K562 (cell line): ENCODE measurements at regions not wholly inside any gene's neighbourhood (a gene's known extent, or its start where the extent isn't known, plus 50 kb on each side); places are given as distances from the start of the nearest gene placed in this dataset.

ENCODE experiments used
- ATAC-seq: fragments of 200-7000 bp; cut with Tn5 transposase; 3 replicates; pipeline ENCODE4 v1.9.1; 2020; ENCODE audit warnings: moderate library complexity
- BruUV-seq: library from RNA; stranded (reverse); fragments of 400-500 nt; replicated peaks from 2 replicates; lab custom pipeline; 2021; lab: Mats Ljungman, UMichigan
- CTCF ChIA-PET: fragments of 300-600 bp; formaldehyde crosslinking; extraction: SDS; loops from one replicate; lab custom pipeline; 2021; ENCODE audit warnings: low intra/inter-chr PET ratio; lab: Yijun Ruan, JAX
- POLR2A ChIA-PET: fragments of 300-600, 350-650 bp; sonication (Branson Sonifier 250); formaldehyde crosslinking; extraction: SDS; loops from one replicate; lab custom pipeline; 2021; ENCODE audit warnings: antibody characterized with exemption, inconsistent platforms; lab: Yijun Ruan, JAX
- DNase-seq, 4 experiments: peaks; one replicate each; pipeline versions ENCODE4 v3.0.0 to v3.0.0-alpha.2; 2011 to 2018; ENCODE audit warnings: low spot score in 3 of 4, mixed read lengths in 3 of 4; ENCODE audit errors: extremely low read depth in 1 of 4
- FAIRE-seq: peaks from 2 replicates; lab custom pipeline; 2011; peaks lifted over from hg19 to GRCh38; lab: Jason Lieb, UNC
- H2AFZ ChIP-seq: 2 replicates; pipeline ENCODE4 v1.6.0; 2011; ENCODE audit warnings: low read depth, low read length, control low read depth, inconsistent platforms
- H3K27ac ChIP-seq: fragments of 200-600 bp; 3 replicates; pipeline ENCODE4 v1.8.0; 2011; ENCODE audit warnings: low read depth, mild to moderate bottlenecking, control low read depth, inconsistent platforms, low read length, moderate library complexity, mixed read lengths; ENCODE audit errors: extremely low read depth
- H3K27me3 ChIP-seq, 2 experiments: fragments of 300-600 bp in 1 of 2; 2 replicates in 1 of 2; 3 replicates in 1 of 2; pipeline versions ENCODE4 v1.6.0 to v1.8.0; 2011; ENCODE audit warnings: inconsistent platforms in 2 of 2, low read length in 2 of 2, mild to moderate bottlenecking in 1 of 2, mixed read lengths in 1 of 2, moderate library complexity in 1 of 2; ENCODE audit not compliant: control insufficient read depth in 2 of 2, insufficient read depth in 2 of 2
- H3K36me3 ChIP-seq: fragments of 300-600 bp; 3 replicates; pipeline ENCODE4 v1.8.0; 2011; ENCODE audit warnings: mild to moderate bottlenecking, low read length, inconsistent platforms; ENCODE audit not compliant: control insufficient read depth, insufficient read depth
- H3K4me1 ChIP-seq, 2 experiments: fragments of 200-600 bp in 1 of 2; replicated peaks in 1 of 2; 2 replicates in 1 of 2; 3 replicates in 1 of 2; pipeline versions ENCODE4 v1.5.1 to v1.8.0; 2011; ENCODE audit warnings: inconsistent platforms in 2 of 2, low read length in 2 of 2, mild to moderate bottlenecking in 1 of 2, mixed read lengths in 1 of 2, moderate library complexity in 1 of 2; ENCODE audit not compliant: control insufficient read depth in 2 of 2, insufficient read depth in 2 of 2
- H3K4me2 ChIP-seq: 2 replicates; pipeline ENCODE4 v1.6.1; 2011; ENCODE audit warnings: low read length, control low read depth, inconsistent platforms, mixed read lengths; ENCODE audit not compliant: insufficient read depth
- H3K4me3 ChIP-seq: fragments of 200-600 bp; sonication (generic), shearing (Covaris generic); 2 replicates; pipeline ENCODE4 v1.5.1; 2016; ENCODE audit warnings: control low read depth, inconsistent platforms
- H3K79me2 ChIP-seq: fragments of 200-600 bp; 3 replicates; pipeline ENCODE4 v1.8.0; 2011; ENCODE audit warnings: low read length, inconsistent platforms; ENCODE audit not compliant: control insufficient read depth, insufficient read depth
- H3K9ac ChIP-seq, 2 experiments: 2 replicates each; pipeline versions ENCODE4 v1.6.0 to v1.6.1; 2011; ENCODE audit warnings: low read depth in 2 of 2, low read length in 2 of 2, control low read depth in 1 of 2, inconsistent platforms in 1 of 2, mild to moderate bottlenecking in 1 of 2, mixed read lengths in 1 of 2; ENCODE audit not compliant: insufficient read depth in 1 of 2
- H3K9me1 ChIP-seq: one replicate; pipeline ENCODE4 v1.6.0; 2011; ENCODE audit warnings: inconsistent platforms, mild to moderate bottlenecking, low read length, moderate library complexity; ENCODE audit not compliant: control insufficient read depth, insufficient read depth
- H3K9me3 ChIP-seq: replicated peaks from 2 replicates; pipeline ENCODE4 v1.5.1; 2011; ENCODE audit warnings: low read depth, low read length, inconsistent platforms; ENCODE audit not compliant: control insufficient read depth, insufficient read depth
- H4K20me1 ChIP-seq: replicated peaks from 2 replicates; pipeline ENCODE4 v1.6.1; 2011; ENCODE audit warnings: low read length, inconsistent platforms, mixed read lengths; ENCODE audit not compliant: control insufficient read depth, insufficient read depth
- COPS2 ChIP-seq: fragments of 450-650 bp; conservative IDR thresholded peaks from 2 replicates; pipeline ENCODE4 v1.6.1; 2016; ENCODE audit warnings: mild to moderate bottlenecking, moderate library complexity
- EGR1 ChIP-seq: fragments of 450-650 bp; conservative IDR thresholded peaks from 2 replicates; pipeline ENCODE4 v1.6.1; 2017; ENCODE audit warnings: mild to moderate bottlenecking
- ELK3 ChIP-seq: fragments of 450-650 bp; formaldehyde crosslinking; IDR thresholded peaks from 2 replicates; pipeline ENCODE4 v1.4.0; 2020; ENCODE audit warnings: mild to moderate bottlenecking
- GTF2A2 ChIP-seq: IDR thresholded peaks from 2 replicates; pipeline ENCODE4 v1.6.1; 2016; ENCODE audit warnings: mild to moderate bottlenecking, missing genetic modification characterization, missing compliant biosample characterization
- JUNB ChIP-seq: fragments of 450-650 bp; formaldehyde crosslinking; conservative IDR thresholded peaks from 2 replicates; pipeline ENCODE4 v1.4.0; 2020; ENCODE audit warnings: mild to moderate bottlenecking
- MCM2 ChIP-seq: fragments of 450-650 bp; IDR thresholded peaks from 2 replicates; pipeline ENCODE4 v1.6.1; 2017; ENCODE audit warnings: low read depth, mild to moderate bottlenecking
- NCOA2 ChIP-seq, 2 experiments: fragments of 450-650 bp; IDR thresholded peaks; 2 replicates each; pipeline ENCODE4 v1.6.1; 2018; ENCODE audit warnings: mild to moderate bottlenecking in 2 of 2, moderate library complexity in 1 of 2; ENCODE audit not compliant: partially characterized antibody in 2 of 2
- PCBP2 ChIP-seq: fragments of 200-400 bp; formaldehyde crosslinking; IDR thresholded peaks from 2 replicates; pipeline ENCODE4 v1.6.1; 2018; ENCODE audit warnings: low read length, low read depth, mild to moderate bottlenecking, moderate library complexity; ENCODE audit not compliant: poor library complexity, severe bottlenecking
- PHTF2 ChIP-seq: fragments of 250-450 bp; sonication (Bioruptor Pico); IDR thresholded peaks from 2 replicates; pipeline ENCODE4 v1.5.0; 2021; ENCODE audit warnings: mild to moderate bottlenecking
- PTRF ChIP-seq: fragments of 450-650 bp; IDR thresholded peaks from 2 replicates; pipeline ENCODE4 v1.6.1; 2016; ENCODE audit warnings: mild to moderate bottlenecking, missing genetic modification characterization, missing compliant biosample characterization
- TFAP4 ChIP-seq: sonication (generic); formaldehyde crosslinking; IDR thresholded peaks from 2 replicates; pipeline ENCODE4 v1.8.0; 2022; ENCODE audit warnings: missing genetic modification reagents, mild to moderate bottlenecking, moderate library complexity, borderline replicate concordance
- ZNF407 ChIP-seq: fragments of 450-650 bp; IDR thresholded peaks from 2 replicates; pipeline ENCODE4 v1.6.1; 2016; ENCODE audit warnings: low read depth
- ZNF511 ChIP-seq: sonication (generic); formaldehyde crosslinking; IDR thresholded peaks from 2 replicates; pipeline ENCODE4 v1.8.0; 2022; ENCODE audit warnings: mild to moderate bottlenecking, missing genetic modification reagents
- ZNF586 ChIP-seq: fragments of 450-650 bp; formaldehyde crosslinking; conservative IDR thresholded peaks from 2 replicates; pipeline ENCODE4 v1.4.0; 2020; ENCODE audit warnings: mild to moderate bottlenecking, moderate library complexity
- WGBS: fragments of 100-300 bp; shearing (Covaris generic); methylation state at CpG from one replicate; pipeline ENCODE4 v1.1.6; 2016; ENCODE audit warnings: low coverage, mixed read lengths; ENCODE audit not compliant: insufficient coverage; ENCODE audit errors: missing lambda C conversion rate; 5-methylcytosine and 5-hydroxymethylcytosine counted together
- in situ Hi-C: fragments of 300-500 bp; cut with MboI; formaldehyde crosslinking; loops from 4 replicates; pipeline ENCODE4 v1.15.0; 2018; ENCODE audit warnings: inconsistent platforms, mixed read lengths
- intact Hi-C: fragments of 100-400 bp; cut with micrococcal nuclease; formaldehyde crosslinking; loops from 2 replicates; pipeline ENCODE4 v1.14.2; 2022

- Histone ChIP-seq H3K27ac (no peak overlapping the region), H3K27me3 (no peaks in the 10 kb centered on the region), H3K4me1 (no peaks in the 10 kb centered on the region), H3K4me2 (no peak overlapping the region), H3K79me2 (no peaks in the 10 kb centered on the region), H3K9ac (no peak overlapping the region), H3K9me1 (no peaks in the 10 kb centered on the region), H3K9me3 (no peaks in the 10 kb centered on the region), H3K4me3 (no peak overlapping the region), H3K36me3 (no peaks in the 10 kb centered on the region), H4K20me1 (no peaks in the 10 kb centered on the region), H2AFZ (no peak overlapping the region)
- BruUV-seq: no TSS peak
- ChIA-PET POLR2A (no interaction called here), CTCF (no interaction called here)
- FAIRE-seq (no peak), ATAC-seq (no peak), DNase-seq (no peak)
- in situ Hi-C loops: no loop called here
- 0% methylated on average over 1 of the region's 1 CpG for WGBS
- intact Hi-C loops: no loop called here
- TF ChIP-seq ZNF511 (no peak), NCOA2 (IDR thresholded peaks at IDR 0.05; ENCODE audit: partially characterized antibody in 2 of 2) (no peak), PHTF2 (CRISPR knock-in tag) (no peak), PCBP2 (no peak), JUNB (CRISPR knock-in tag) (no peak), TFAP4 (CRISPR knock-in tag) (no peak), ELK3 (CRISPR knock-in tag) (no peak), ZNF586 (CRISPR knock-in tag) (no peak), ZNF407 (no peak), MCM2 (no peak), GTF2A2 (no peak), EGR1 (no peak), COPS2 (no peak), PTRF (no peak)
Measured at GRCh38 chr5:166032601-166033000, 2258.8 kb upstream of the WWC1 start.
